T-helper 1 cell (primary cell): ENCODE measurements at regions not wholly inside any gene's neighbourhood (a gene's known extent, or its start where the extent isn't known, plus 50 kb on each side); places are given as distances from the start of the nearest gene placed in this dataset.
"Not testable (repeated sequence)": the region's sequence is repeated elsewhere in the genome, so short reads cannot be mapped to it uniquely, and the experiment has no call there.

Source experiments
- DNase-seq, 5 donors: peaks; one replicate each; pipeline ENCODE4 v3.0.0-alpha.2; 2012 to 2020

GRCh38 chr11:25327656-25328055, 830.8 kb downstream of the LUZP2 start:
- DNase-seq = no peak

GRCh38 chr11:25339281-25339680, 842.4 kb downstream of the LUZP2 start:
- no peak for DNase-seq

GRCh38 chr11:25349537-25349936, 852.7 kb downstream of the LUZP2 start:
- DNase-seq = no peak

GRCh38 chr11:25350899-25351803, 854.3 kb downstream of the LUZP2 start:
- no peak for DNase-seq

GRCh38 chr11:25357133-25357532, 860.3 kb downstream of the LUZP2 start:
- DNase-seq = no peak

- no peak for DNase-seq
Measured at GRCh38 chr11:25377466-25377865, 880.6 kb downstream of the LUZP2 start.

- no peak for DNase-seq
Measured at GRCh38 chr11:25396847-25397246, 900.0 kb downstream of the LUZP2 start.

- no peak for DNase-seq
Measured at GRCh38 chr11:25408146-25408545, 911.3 kb downstream of the LUZP2 start.

GRCh38 chr11:25415793-25416192, 916.1 kb upstream of the ANO3 start:
- DNase-seq = no peak

- DNase-seq = no peak
Measured at GRCh38 chr11:25423436-25424199, 908.3 kb upstream of the ANO3 start.

- DNase-seq = no peak
Measured at GRCh38 chr11:25432376-25432775, 899.6 kb upstream of the ANO3 start.

- no peak for DNase-seq
Measured at GRCh38 chr11:25435197-25435596, 896.7 kb upstream of the ANO3 start.

- no peak for DNase-seq
Measured at GRCh38 chr11:25436326-25436725, 895.6 kb upstream of the ANO3 start.

GRCh38 chr11:25441421-25441820, 890.5 kb upstream of the ANO3 start:
- no peak for DNase-seq

- no peak for DNase-seq
Measured at GRCh38 chr11:25449091-25449490, 882.8 kb upstream of the ANO3 start.

- DNase-seq = no peak
Measured at GRCh38 chr11:25453471-25453870, 878.5 kb upstream of the ANO3 start.

GRCh38 chr11:25456211-25456610, 875.7 kb upstream of the ANO3 start:
- no peak for DNase-seq

GRCh38 chr11:25483915-25484635, 847.9 kb upstream of the ANO3 start:
- DNase-seq = no peak

GRCh38 chr11:25485315-25485714, 846.6 kb upstream of the ANO3 start:
- DNase-seq = no peak

- DNase-seq = not testable (repeated sequence)
Measured at GRCh38 chr11:25486338-25486737, 845.6 kb upstream of the ANO3 start.

GRCh38 chr11:25488176-25488575, 843.8 kb upstream of the ANO3 start:
- not testable (repeated sequence) for DNase-seq

- not testable (repeated sequence) for DNase-seq
Measured at GRCh38 chr11:25501426-25501825, 830.5 kb upstream of the ANO3 start.

GRCh38 chr11:25515576-25515975, 816.4 kb upstream of the ANO3 start:
- DNase-seq = no peak
